SK-N-MC (cell line): ENCODE measurements at regions not wholly inside any gene's neighbourhood (a gene's known extent, or its start where the extent isn't known, plus 50 kb on each side); places are given as distances from the start of the nearest gene placed in this dataset.

Source experiments
- EZH2 ChIP-seq: fragments of 200-600 bp; sonication (generic); IDR thresholded peaks from one replicate; pipeline ENCODE4 v1.6.1; 2017; ENCODE audit warnings: antibody characterized with exemption
- FOXP2 ChIP-seq: optimal IDR thresholded peaks from 2 replicates; pipeline ENCODE3; 2011; ENCODE audit warnings: mild to moderate bottlenecking, moderate library complexity; ENCODE audit not compliant: insufficient read depth; ENCODE audit errors: extremely low read length, control extremely low read depth
- POLR2AphosphoS5 ChIP-seq: IDR thresholded peaks from 2 replicates; pipeline ENCODE4 v1.6.1; 2012; ENCODE audit warnings: mild to moderate bottlenecking, low read depth, low read length, borderline replicate concordance

- no peak for TF ChIP-seq POLR2AphosphoS5
- no peak for TF ChIP-seq EZH2
- TF ChIP-seq FOXP2 = no peak
Observed at GRCh38 chr11:70820311-70820710, 422.0 kb downstream of the CTTN start.
